HG03039 (cell line): ENCODE measurements at regions not wholly inside any gene's neighbourhood (a gene's known extent, or its start where the extent isn't known, plus 50 kb on each side); places are given as distances from the start of the nearest gene placed in this dataset.
"Not testable (repeated sequence)": the region's sequence is repeated elsewhere in the genome, so short reads cannot be mapped to it uniquely, and the experiment has no call there.

Experiments
- ATAC-seq: cut with Tn5 transposase; IDR thresholded peaks from one replicate; pipeline ENCODE4 v1.9.1; 2021; ENCODE audit warnings: mild to moderate bottlenecking, moderate library complexity; ENCODE audit not compliant: unreplicated experiment

DNA sequence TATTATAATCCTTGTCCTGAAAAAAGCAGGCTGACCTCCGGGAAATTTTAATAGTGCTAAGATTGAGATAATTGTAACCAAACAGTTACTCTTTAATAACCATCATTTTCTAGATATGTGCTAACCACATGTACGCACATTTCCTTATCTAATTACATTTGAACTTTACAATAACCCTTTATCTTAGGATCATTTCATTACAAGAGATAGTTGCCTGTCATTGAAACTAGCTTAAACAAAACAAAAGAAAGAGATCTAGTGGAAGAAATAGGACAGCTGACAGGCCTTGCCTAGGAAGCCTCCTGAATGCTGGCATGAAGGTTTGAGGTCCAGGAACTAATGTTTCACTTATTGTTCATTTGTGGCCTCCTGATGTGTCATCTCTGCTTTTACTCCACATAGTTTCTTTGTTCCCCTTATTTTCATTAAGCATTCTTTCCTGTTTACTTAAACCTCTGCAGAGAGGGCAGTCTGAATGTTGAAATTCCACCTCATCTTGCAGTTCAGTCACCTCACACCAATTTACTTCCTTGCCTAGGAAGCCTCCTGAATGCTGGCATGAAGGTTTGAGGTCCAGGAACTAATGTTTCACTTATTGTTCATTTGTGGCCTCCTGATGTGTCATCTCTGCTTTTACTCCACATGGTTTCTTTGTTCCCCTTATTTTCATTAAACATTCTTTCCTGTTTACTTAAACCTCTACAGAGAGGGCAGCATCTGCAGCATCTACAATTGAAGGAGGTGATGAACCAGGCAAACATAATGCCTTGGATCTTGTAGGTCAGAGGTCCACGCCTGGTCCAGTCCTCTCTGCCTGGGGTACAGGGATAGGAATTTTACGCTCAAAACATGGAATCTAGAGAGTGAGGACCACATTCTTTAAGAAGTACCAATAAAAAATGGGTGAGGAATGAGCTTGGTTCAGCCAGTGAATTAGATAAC, 247.5 kb downstream of the SPATA31A6 start:
- ATAC-seq = not testable (repeated sequence)

DNA sequence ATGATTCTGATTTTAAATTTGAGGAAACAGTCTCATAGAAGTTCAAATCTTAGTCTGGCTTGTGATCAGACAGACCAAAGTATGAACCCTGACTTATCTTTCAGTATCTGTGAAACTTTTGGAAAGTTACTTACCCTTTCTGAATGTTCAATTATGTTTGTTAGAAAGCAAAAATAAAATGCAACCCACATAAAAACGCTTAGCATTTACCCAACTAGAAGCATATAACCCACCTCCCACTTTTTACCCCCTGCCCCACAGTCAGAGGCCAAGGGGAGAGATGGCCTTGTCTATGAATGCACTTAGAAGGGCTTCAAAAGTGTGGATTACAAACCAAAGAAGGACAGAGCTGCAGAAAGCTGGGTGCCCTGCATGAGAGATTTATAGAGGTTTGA, 248.2 kb downstream of the SPATA31A6 start:
- ATAC-seq = not testable (repeated sequence)

DNA sequence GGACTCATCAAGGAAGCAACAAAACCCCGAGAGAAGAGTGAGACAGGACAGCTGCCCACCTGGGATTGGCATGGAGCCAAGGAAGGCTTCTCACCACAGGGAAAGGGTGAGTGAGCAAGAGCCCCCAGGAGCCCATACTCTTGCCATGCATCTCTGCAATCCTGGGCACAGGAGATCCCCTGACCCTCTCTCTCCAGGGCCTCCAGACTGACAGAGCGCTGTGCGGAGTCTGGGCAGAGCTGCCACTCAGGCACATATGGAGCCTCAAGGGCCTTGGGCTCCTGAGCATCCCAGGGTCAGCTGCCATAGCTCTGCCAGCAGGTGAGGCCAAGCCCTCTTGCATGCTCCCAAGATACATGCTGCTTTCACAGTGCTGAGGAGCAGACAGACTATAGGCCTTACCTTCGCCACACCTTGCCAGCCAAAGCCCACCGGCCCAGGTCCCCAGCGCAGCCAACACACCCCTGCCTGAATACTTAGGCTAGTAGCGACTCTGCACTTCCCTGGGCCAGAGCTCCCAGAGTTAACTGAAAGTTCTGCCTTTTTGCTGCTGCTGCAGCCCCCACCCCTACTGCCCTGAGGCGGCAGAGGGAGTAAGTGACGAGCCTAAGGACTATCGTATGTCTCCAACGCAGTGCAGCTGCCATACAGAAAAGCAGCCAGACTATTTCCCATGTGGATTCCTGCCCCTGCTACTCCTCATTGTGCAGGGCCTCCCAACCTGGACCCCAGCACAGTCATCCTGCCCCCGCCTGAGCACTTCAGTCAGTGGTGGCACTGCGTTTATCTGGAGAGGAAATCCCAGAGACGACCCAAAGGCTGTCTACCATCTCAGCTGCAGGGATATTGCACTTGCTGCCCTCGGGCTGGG, 251.6 kb downstream of the SPATA31A6 start:
- not testable (repeated sequence) for ATAC-seq

DNA sequence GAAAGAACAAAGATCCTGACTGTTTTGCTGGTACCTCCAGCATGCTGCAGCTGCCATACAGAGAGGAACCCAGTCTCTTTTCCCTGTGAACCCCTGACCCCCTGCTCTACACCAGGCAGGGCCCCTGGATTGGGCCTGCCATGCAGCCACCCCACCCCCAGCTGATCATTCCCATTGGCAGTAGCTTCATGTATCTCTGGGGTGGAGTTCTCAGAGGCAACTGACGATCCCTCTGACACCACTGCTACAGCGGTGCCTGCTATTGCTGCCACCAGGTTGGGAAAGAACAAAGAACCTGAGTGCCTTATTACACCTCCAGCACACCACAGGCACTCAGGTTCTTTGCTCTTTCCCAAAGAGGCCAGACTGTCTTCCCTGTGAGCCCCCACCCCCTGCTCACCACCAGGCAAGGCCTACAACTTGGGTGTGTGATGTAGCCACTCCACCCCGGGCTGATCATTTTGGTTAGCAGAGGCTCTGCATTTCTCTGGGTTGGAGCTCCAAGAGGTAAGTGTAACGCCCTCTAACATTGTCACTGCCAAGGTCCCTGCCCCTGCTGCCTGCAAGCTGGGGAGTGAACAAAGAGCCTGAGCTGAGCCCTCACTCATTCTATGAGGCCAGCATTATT, 252.4 kb downstream of the SPATA31A6 start:
- ATAC-seq = not testable (repeated sequence)

DNA sequence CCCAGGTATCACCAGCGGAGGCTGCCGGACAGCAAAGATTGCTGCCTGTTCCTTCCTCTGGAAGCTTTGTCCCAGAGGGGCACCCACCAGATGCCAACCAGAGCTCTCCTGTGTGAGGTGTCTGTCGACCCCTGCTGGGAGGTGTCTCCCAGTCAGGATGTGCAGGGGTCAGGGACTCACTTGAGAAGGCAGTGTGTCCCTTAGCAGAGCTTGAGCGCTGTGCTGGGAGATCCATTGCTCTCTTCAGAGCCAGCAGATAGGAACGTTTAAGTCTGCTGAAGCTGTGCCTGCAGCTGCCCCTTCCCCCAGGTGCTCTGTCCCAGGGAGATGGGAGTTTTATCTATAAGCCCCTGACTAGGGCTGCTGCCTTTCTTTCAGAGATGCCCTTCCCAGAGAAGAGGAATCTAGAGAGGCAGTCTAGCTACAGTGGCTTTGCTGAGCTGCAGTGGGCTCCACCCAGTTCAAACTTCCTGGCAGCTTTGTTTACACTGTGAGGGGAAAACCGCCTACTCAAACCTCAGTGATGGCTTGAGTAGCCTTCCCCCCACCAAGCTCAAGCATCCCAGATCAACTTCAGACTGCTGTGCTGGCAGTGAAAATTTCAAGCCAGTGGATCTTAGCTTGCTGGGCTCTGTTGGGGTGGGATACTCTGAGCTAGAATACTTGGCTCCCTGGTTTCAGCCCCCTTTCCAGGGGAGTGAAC, 253.7 kb downstream of the SPATA31A6 start:
- ATAC-seq = not testable (repeated sequence)

DNA sequence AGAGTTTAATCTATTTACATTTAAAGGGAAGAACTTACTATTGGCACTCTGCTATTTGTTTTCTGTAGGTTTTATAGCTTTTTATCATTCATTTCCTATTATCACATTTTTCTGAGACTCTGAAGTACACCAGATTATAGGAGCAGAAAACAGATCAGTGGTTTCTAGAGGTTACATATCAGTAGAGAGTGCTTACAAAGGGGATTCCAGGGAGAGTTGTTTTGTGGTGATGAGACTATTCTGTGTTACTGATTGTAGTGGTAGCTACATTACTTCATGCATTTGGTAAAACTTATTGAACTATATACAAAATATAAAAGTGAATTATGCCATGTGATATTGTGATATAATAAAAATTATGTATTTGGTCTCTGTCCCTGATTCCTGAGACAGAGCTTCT, 259.2 kb downstream of the SPATA31A6 start:
- ATAC-seq = not testable (repeated sequence)

DNA sequence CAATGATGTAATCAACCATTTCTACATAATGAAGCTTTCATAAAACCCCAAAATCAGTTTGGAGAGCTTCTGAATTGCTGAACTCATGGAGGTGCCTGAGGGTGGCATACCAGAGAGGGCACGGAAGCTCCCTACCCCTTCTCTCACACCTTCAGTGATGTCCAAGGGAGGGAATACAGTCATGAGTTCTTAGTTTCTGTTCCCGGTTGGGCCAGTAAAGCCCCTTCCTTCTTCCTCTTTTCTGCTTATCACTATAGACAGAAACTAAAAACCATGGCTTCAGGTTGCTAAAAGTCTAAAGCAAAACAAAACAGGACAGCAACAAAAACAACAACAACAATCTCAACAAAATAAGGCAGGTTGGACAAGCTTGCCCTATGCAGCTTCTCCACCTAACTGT, 260.0 kb downstream of the SPATA31A6 start:
- not testable (repeated sequence) for ATAC-seq

DNA sequence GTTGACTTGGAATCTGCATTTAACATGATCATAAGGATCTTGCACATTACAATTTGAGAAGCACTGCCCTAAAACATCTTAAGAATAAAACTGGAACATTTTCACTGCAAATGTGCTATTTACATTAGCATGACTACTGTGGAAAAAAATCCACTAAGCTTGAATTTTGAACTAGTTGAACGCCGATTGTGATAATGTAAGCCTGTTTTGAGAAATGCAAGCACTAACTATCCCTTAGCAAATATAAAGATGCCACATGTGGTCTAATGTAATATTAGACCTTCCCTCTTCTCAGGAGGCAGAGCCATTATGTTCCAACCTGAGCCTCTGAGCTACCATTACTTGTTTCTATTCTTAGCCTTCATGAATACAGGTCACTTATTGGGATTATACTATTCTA, 278.0 kb downstream of the SPATA31A6 start:
- ATAC-seq = not testable (repeated sequence)

DNA sequence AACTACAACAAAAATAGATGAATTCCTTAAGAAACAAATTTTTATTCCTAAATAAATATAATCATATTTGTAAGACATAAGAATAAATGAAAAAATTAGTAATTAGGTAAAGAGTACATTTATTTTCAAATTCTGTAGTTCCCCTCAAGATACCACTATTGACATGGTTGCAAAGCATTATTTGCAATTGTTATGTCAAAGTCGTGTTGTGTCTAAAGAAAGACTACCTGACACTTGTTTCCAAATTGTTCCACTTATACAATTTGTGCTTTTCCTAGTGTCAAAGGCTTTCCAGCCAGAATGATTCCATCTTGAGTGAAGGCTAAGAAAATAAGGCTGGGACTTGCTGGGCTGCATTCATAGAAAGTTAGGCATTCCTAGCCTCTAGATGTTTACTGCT, 278.4 kb downstream of the SPATA31A6 start:
- not testable (repeated sequence) for ATAC-seq

DNA sequence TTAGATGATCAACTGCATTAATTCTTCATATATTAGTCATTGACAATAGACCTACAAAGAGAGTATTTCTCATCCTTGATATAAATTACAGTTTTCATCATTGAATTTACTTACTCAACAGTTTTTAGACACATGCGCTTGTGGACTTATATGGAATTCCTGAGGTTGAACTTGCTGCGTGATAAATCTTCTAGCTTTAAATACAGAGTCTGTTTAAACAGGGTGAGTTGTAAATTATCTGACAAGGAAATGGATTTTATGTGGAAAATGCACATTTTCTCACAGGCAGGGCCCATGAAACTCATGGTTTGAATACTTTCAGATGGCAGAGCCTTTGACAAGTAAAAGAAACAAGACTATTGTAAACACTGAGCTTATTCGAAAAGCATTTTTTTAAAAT, 280.5 kb downstream of the SPATA31A6 start:
- ATAC-seq = not testable (repeated sequence)

DNA sequence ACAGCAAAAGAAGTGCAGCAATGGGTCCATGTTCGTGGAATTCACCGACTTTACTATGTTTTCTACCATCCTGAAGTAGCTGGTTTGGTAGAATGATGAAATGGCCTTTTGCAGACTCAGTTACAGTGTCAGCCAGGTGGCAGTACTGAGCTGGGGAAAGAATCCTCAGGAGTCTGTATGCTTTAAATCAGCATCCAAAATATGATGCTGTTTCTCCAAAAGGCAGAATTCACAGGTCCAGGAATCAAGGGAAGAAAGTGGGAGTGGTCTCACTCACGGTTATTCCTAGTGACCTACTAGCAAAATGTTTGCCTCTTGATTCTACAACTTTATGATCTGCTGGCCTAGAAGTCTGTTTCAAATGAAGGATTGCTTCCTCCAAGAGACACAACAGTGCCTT, 287.1 kb downstream of the SPATA31A6 start:
- ATAC-seq = not testable (repeated sequence)

DNA sequence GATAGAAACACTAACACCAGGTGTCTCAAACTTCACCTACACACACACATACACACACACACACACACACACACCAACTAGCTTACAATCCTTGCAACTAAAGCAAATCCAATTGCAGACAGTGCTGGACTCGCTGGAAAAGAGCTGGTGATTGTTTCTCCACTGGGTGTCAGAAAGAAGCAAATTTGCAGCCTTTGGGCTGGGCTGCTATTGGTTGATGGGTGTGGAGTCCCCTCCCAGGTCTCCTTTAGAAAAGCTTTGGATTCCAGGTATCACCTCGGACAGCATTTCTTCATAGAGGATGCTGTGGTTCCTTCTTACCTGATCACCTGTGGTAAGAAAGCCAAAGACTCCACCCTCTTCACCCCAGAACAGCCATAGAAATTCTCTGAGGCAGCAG, 307.5 kb downstream of the SPATA31A6 start:
- ATAC-seq = not testable (repeated sequence)

DNA sequence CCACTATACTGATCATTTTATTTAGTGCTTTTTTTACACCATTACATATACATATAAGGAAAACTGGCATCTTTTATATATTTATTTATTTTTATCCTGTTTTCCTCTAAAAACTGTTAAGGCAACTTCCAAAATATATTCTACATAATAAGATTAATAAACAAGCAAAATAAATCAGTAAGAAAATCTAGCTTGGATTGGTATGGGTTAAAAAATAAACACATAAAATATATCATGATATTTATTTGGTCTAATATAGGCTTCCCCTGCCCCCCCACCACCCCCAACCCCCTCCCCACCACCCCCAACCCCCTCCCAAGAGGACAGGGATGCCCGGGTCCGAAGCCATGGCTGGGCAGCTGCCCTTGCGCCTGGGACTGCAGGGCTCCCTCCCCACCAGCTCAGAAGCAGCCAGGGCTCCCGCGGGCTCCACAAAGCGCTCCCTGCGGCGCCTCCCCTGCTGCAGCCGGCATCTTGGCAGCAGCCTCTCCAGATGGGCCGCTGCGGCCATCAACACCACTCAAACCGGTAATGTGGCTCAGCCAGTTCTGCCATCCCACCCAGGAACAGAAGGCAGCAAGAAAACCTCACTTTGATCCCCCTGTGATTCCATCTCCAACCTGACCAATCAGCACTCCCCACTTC, 319.3 kb downstream of the SPATA31A6 start:
- ATAC-seq = not testable (repeated sequence)

DNA sequence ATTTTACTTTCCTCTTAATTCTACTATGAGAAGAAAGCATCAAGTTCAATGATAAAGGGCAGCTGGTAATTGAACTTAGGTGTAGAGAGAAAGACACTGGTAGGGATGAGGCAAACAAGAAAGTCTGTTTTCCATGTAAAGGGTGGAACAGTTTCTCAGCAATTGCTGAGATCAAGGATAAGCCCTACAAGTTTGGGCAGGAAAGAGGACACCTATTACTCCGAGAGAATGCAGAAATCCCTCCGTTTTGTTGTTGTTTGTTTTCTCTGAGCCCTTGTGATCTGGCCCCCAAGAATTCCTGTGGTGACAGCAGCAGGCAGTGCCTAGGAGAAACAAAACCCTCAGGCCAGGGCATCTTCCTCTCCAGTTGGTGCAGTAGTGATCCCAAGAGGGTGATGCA, 324.7 kb downstream of the SPATA31A6 start:
- not testable (repeated sequence) for ATAC-seq

DNA sequence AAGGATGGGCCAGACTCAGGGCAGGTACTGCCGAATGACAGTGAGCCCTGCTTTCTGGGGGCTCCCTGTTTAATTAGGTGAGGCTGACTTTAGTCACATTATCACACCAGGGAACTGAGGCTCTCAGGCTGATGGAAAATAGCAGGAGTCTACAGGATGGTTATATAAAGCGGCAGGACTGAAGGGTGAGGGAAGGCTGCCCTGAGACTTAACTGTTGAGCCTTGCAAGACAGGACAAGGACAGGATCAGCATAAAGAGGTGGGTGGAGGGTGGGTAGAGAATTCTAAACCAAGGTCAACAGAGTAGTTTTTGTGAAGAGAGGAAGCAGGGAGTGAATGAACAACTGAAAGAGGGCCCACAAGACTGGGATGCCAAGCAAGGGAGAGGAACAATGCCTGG, 330.1 kb downstream of the SPATA31A6 start:
- not testable (repeated sequence) for ATAC-seq

DNA sequence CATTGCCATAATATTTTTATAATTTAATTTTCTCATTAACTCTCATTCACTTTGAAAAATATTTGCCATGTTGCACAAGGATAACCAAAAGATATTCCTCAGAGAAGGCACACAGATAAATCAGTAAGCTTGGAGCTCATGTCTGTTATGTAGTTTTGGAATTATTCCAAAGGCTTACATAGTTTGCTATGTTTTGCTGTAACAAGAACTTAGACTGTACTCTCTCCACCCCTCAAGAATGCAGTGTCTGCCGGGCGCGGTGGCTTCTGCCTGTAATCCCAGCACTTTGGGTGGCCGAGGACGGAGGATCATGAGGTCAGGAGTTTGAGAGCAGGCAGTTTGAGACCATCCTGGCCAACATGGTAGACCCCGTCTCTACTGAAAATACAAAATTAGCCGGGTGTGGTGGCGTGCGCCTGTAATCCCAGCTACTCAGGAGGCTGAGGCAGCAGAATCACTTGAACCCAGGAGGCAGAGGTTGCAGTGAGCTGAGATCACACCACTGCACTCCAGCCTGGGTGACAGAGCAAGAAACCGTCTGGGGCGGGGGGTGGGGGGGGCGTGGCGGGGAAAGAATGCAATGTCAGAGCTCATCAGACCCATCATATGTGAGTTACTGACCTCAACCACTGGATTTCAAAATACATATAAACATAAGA, 351.0 kb downstream of the SPATA31A6 start:
- ATAC-seq = not testable (repeated sequence)

DNA sequence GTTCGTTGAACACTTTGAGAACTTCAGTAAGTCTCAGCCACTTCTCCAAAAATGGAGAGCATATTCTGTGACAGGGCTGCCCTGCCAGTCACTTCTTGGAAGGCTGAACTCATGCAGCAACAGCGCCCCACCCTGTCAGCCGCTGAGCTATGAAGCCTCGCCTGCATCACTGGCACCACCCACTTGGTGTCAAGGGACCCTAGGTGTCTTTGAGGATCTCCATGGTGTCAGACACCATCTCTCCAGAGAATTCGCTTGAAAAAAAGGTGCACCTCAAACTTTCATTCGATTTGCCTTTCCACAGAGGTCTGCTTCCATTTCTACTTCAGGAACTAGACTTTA, 351.5 kb downstream of the SPATA31A6 start:
- not testable (repeated sequence) for ATAC-seq

DNA sequence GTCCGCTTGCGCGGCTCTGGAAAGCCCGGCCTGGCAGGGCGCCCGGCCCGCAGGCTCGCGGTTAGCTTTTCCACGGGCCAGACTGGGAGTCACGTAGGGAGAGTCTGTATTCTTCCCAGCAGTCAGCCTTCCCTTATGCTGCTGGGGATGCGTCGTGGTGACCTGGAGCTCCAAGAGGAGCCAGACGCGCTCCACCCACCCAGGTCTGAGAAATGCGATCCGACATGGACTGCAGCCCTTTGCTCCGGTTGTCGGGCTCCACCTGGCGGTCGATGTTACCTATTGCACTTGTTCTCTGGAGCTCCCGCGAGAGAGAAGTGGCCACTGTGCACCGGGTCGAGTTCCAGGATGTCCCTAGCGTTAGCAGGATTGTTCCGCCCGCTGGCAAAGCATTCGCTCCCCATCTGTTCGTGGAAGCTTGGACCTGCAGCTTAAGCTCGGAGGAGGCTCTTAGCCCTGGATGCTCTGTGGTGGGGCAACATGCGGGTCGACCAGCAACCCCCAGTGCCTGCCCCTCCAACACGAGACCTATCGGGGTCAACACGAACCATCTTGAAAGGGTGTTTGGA, 367.4 kb downstream of the SPATA31A6 start:
- ATAC-seq = peak; percentile 80

DNA sequence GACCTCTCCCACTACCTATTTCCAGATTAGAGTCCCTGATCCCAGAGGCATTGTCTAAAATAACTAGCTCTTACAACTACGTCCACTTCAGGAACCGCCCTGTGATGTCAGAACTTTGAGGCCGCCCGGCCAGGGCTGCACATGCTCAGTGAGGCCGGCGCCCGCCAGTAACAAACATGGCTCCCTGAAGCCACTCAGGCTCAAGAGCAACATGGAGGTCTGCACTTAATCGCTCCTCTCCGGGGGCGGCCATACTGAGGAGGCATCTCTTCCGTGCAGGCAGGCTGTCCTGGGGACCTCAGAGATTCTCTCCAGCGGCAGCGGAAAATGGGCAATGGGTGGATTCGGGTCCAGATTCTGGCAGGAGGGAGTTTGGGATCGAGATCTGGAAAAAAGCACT, 385.1 kb downstream of the SPATA31A6 start:
- ATAC-seq = not testable (repeated sequence)
